Loucy (cell line): ENCODE measurements at regions not wholly inside any gene's neighbourhood (a gene's known extent, or its start where the extent isn't known, plus 50 kb on each side); places are given as distances from the start of the nearest gene placed in this dataset.

ENCODE experiments used
- H2AFZ ChIP-seq: fragments of 200-600 bp; sonication (generic); 2 replicates; pipeline ENCODE4 v1.6.0; 2016; ENCODE audit warnings: antibody characterized with exemption, mild to moderate bottlenecking, low read length, moderate library complexity
- H3F3A ChIP-seq: fragments of 200-600 bp; 2 replicates; pipeline ENCODE4 v1.6.0; 2016; ENCODE audit warnings: antibody characterized with exemption, low read depth, mild to moderate bottlenecking
- H3K27me3 ChIP-seq: fragments of 200-600 bp; sonication (generic); 2 replicates; pipeline ENCODE4 v1.6.1; 2014; ENCODE audit warnings: low read length, mild to moderate bottlenecking; ENCODE audit not compliant: insufficient read depth, poor library complexity, severe bottlenecking
- H3K36me3 ChIP-seq: fragments of 200-600 bp; sonication (generic); 2 replicates; pipeline ENCODE4 v1.6.1; 2016; ENCODE audit warnings: low read length; ENCODE audit not compliant: insufficient read depth
- H3K4me1 ChIP-seq: fragments of 200-600 bp; sonication (generic); 2 replicates; pipeline ENCODE4 v1.5.1; 2014; ENCODE audit warnings: low read length, mild to moderate bottlenecking; ENCODE audit not compliant: insufficient read depth, poor library complexity, severe bottlenecking
- H3K4me2 ChIP-seq: fragments of 200-600 bp; sonication (generic); 2 replicates; pipeline ENCODE4 v1.6.0; 2014; ENCODE audit warnings: antibody characterized with exemption, low read length, low read depth, mild to moderate bottlenecking; ENCODE audit not compliant: poor library complexity, severe bottlenecking
- H3K4me3 ChIP-seq: fragments of 200-600 bp; sonication (generic); 2 replicates; pipeline ENCODE4 v1.5.1; 2014; ENCODE audit warnings: low read length, mild to moderate bottlenecking, mixed read lengths; ENCODE audit not compliant: poor library complexity, severe bottlenecking
- H3K79me2 ChIP-seq: fragments of 200-600 bp; sonication (generic); 2 replicates; pipeline ENCODE4 v1.6.1; 2014; ENCODE audit warnings: low read length; ENCODE audit not compliant: insufficient read depth
- H3K9ac ChIP-seq: fragments of 200-600 bp; sonication (generic); 2 replicates; pipeline ENCODE4 v1.6.0; 2014; ENCODE audit warnings: mild to moderate bottlenecking, low read depth, low read length, moderate library complexity; ENCODE audit not compliant: poor library complexity, severe bottlenecking
- H3K9me2 ChIP-seq: fragments of 200-600 bp; sonication (generic); replicated peaks from 2 replicates; pipeline ENCODE4 v1.6.1; 2016; ENCODE audit warnings: low read depth, low read length, mixed read lengths
- H3K9me3 ChIP-seq: fragments of 200-600 bp; sonication (generic); 2 replicates; pipeline ENCODE4 v1.6.1; 2014; ENCODE audit warnings: mild to moderate bottlenecking, antibody characterized with exemption, low read length, low read depth; ENCODE audit not compliant: insufficient read depth
- H4K20me1 ChIP-seq: fragments of 200-600 bp; sonication (generic); 2 replicates; pipeline ENCODE4 v1.6.0; 2014; ENCODE audit warnings: antibody characterized with exemption, low read length, mild to moderate bottlenecking; ENCODE audit not compliant: insufficient read depth, poor library complexity, severe bottlenecking
- EZH2phosphoT487 ChIP-seq: fragments of 200-600 bp; IDR thresholded peaks from 2 replicates; pipeline ENCODE4 v1.6.1; 2018; ENCODE audit warnings: antibody characterized with exemption, mild to moderate bottlenecking, moderate library complexity, borderline replicate concordance
- TF ChIP-seq, protein P1 (sequence below): fragments of 200-600 bp; sonication (generic); conservative IDR thresholded peaks from 2 replicates; pipeline ENCODE4 v1.5.1; 2014; ENCODE audit warnings: mild to moderate bottlenecking, antibody characterized with exemption, low read length

DNA sequence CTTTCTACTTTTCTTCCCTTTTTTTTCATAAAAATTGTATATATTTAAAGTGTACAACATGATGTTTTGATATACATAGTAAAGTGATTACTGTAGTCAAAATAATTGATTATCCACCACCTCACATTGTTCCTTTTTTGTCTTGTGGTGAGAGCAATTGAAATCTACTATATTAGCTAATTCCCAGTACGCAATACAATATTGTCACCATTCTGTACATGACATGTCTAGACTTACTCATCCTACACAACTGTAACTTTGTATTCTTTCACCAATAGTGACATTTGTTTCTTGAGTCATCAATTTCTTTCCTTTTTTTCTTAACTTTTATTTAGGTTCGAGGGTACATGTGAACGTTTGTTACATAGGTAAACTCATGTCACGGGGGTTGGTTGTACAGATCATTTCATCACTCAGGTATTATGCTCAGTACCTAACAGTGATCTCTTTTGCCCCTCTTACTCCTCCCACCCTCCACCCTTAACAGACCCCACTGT lies 265.2 kb downstream of the KCNRG start:
- no peak overlapping the region for H3K4me3 ChIP-seq
- no peak overlapping the region for H3K9ac ChIP-seq
- no peaks in the 10 kb centered on the region for H3K27me3 ChIP-seq
- peaks cover 34% of the 10 kb centered on the region for H3K4me1 ChIP-seq
- peaks cover 13% of the 10 kb centered on the region; the same call in 1 of the 2 replicates for H3K36me3 ChIP-seq
- H3K9me3 ChIP-seq = peaks cover 5% of the 10 kb centered on the region; the same call in 1 of the 2 replicates
- peaks cover 80% of the 10 kb centered on the region for H3K79me2 ChIP-seq
- no peaks in the 10 kb centered on the region for H3F3A ChIP-seq
- no peak overlapping the region for H3K4me2 ChIP-seq
- TF ChIP-seq EZH2phosphoT487 = no peak
- TF ChIP-seq, protein P1, sequence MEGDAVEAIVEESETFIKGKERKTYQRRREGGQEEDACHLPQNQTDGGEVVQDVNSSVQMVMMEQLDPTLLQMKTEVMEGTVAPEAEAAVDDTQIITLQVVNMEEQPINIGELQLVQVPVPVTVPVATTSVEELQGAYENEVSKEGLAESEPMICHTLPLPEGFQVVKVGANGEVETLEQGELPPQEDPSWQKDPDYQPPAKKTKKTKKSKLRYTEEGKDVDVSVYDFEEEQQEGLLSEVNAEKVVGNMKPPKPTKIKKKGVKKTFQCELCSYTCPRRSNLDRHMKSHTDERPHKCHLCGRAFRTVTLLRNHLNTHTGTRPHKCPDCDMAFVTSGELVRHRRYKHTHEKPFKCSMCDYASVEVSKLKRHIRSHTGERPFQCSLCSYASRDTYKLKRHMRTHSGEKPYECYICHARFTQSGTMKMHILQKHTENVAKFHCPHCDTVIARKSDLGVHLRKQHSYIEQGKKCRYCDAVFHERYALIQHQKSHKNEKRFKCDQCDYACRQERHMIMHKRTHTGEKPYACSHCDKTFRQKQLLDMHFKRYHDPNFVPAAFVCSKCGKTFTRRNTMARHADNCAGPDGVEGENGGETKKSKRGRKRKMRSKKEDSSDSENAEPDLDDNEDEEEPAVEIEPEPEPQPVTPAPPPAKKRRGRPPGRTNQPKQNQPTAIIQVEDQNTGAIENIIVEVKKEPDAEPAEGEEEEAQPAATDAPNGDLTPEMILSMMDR = no peak
- no peaks in the 10 kb centered on the region for H4K20me1 ChIP-seq
- no peaks in the 10 kb centered on the region for H3K9me2 ChIP-seq
- H2AFZ ChIP-seq = no peak overlapping the region

DNA sequence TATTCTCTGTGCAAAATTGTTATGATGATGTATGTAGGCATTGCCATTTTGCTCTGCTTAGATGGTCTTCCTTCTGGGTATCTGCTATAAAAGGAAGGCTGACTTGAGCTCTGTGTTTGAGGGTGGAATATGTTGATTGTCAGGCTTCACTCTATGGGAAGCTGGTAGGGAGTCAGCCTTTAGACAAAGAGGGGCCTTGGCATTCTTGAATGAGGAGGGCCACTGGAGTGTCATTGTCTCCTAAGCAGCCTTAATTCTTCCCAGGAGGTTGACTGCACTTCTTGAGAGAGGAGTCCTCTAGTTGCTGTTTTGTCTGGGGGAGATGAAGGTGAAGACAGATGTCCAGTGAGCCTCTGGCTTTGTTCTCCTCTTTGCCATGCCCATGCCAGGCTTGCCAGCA lies 266.8 kb downstream of the KCNRG start:
- H3K27me3 ChIP-seq = no peaks in the 10 kb centered on the region
- peaks cover 77% of the 10 kb centered on the region for H3K79me2 ChIP-seq
- no peak overlapping the region for H3K9ac ChIP-seq
- TF ChIP-seq, protein P1 = no peak
- no peak for TF ChIP-seq EZH2phosphoT487
- H3K4me1 ChIP-seq = peaks cover 41% of the 10 kb centered on the region
- no peak overlapping the region for H3K4me2 ChIP-seq
- H2AFZ ChIP-seq = no peak overlapping the region
- H3K4me3 ChIP-seq = no peak overlapping the region
- no peaks in the 10 kb centered on the region for H3K9me2 ChIP-seq
- peaks cover 10% of the 10 kb centered on the region; the same call in 1 of the 2 replicates for H3K36me3 ChIP-seq
- no peaks in the 10 kb centered on the region for H4K20me1 ChIP-seq
- peaks cover 5% of the 10 kb centered on the region; the same call in 1 of the 2 replicates for H3K9me3 ChIP-seq
- H3F3A ChIP-seq = no peaks in the 10 kb centered on the region

DNA sequence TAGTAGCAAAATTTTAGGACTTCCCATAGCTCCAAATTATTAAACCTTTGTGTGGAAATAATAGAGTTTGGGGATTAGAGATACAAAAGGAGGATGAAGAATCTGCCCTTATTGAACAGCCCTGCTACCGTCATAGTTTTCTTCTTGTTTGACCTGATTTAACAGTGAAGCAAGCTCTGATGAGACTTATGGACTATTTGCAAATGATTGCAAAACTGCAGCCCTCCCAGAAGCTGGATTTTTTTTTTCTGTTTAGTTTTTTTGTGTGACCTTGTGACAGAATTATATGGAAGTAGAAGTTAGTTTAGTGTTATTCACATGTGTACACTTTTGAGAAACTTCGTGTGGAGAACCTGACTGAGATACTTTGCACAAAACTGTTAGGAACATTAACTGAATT lies 267.8 kb downstream of the KCNRG start:
- Histone ChIP-seq H3K27me3 (no peaks in the 10 kb centered on the region), H3K9me3 (peaks cover 5% of the 10 kb centered on the region; the same call in 1 of the 2 replicates), H3K9ac (no peak overlapping the region), H3K36me3 (peaks cover 5% of the 10 kb centered on the region; the same call in 1 of the 2 replicates), H4K20me1 (no peaks in the 10 kb centered on the region), H3F3A (no peaks in the 10 kb centered on the region), H3K9me2 (no peaks in the 10 kb centered on the region), H3K79me2 (peaks cover 71% of the 10 kb centered on the region), H3K4me3 (no peak overlapping the region), H2AFZ (no peak overlapping the region), H3K4me1 (peaks cover 41% of the 10 kb centered on the region), H3K4me2 (no peak overlapping the region)
- TF ChIP-seq, protein P1 = no peak
- TF ChIP-seq EZH2phosphoT487 = no peak
